GM19372 (cell line): ENCODE measurements at regions not wholly inside any gene's neighbourhood (a gene's known extent, or its start where the extent isn't known, plus 50 kb on each side); places are given as distances from the start of the nearest gene placed in this dataset.
A peak's percentile ranks its signal among the peaks of the same experiment; 100 is the strongest.

Source experiments
- ATAC-seq: cut with Tn5 transposase; IDR thresholded peaks from one replicate; pipeline ENCODE4 v1.9.1; 2021; ENCODE audit warnings: mild to moderate bottlenecking, low read depth, moderate library complexity; ENCODE audit not compliant: unreplicated experiment

DNA sequence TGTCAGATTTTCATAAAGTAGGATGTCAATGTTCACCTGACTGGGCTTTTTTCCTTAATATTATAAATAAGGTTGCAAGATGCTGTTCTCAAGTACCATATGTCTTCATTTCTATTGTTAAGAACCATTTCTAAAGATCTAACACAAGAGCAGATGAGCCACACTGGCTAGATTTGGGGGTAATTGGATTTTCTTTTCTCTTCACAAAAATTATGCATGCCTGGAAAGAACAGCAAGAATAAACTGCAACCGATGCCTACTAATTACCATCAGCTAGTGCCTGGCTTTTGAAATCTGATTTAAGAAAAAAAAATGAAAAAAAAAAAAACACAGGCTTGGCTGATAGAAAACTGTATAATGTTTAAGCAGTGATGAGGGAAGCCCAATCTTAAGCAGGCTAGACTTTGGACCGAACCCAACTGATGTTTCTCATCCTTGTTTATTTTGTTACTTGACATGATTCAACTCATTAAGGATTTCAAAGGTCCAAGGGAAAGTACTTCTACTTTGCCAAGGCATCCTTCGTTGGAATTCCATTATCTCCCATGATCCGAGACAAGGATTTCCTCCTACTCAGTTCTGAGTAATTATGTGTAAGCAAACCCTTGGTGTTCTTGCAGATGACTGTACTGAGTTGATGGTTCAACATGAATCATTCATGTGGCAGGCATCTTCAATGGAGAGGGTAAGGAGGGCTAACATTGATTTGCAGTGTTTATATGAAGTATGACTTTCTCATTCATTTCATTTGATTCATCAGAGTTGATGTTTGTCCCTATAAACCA, 300.5 kb downstream of the SPRY2 start:
- no peak for ATAC-seq

- peak; percentile 51 for ATAC-seq
These were observed 301.9 kb downstream of the SPRY2 start for GRCh38 chr13:80039000-80039399.

- ATAC-seq = no peak
These were observed 302.6 kb downstream of the SPRY2 start for GRCh38 chr13:80038371-80038770.

- no peak for ATAC-seq
These were observed 303.4 kb downstream of the SPRY2 start for GRCh38 chr13:80037505-80037888.

DNA sequence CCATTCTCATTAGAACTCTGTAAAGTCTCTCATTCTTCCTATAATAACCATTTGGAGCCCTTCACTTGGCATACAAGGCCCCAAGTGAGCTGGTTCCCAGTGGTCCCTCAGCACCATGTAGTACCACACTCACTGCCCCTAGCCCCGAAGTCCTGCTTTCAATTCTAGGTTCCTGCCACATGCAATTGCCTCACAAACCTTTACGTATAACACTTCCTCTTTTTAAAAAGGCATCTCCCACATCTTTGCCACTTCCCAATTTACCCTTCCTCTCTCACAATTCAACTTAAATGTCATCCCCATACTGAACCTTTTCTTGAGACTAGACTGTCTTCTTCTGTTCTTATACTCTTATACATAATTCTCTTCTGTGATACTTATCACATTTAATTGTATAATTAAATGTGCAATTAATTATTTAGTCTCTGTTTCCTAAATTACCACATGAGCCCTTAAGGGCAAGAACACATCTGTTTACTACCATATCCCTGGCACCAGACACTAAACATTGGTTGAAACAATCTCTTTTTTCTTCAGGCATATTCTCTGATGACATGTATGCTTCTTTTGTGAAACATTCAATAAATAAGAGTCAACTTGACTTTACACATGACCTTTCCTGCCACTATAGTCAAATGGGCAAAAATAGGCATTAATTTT, 304.0 kb downstream of the SPRY2 start:
- ATAC-seq = no peak

DNA sequence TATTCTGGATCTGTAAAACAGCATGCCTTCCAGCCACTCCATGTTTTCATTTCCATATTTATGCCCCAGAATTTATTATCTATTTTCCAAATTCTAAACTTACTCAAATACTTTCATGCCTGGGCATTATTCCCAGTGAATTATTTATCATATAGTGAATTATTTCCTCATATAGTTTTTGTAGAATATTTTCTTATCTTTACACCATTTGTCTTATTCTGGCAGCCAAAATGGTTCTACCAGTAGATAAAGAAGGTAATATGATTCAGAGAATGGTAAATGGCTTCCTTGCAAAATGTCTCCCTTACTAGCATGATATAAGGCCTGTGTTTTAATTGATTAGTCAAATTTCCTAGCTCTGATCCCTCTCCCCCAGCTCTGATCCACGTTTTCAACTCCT, 305.8 kb downstream of the SPRY2 start:
- no peak for ATAC-seq

GRCh38 chr13:80033951-80034350, 307.0 kb downstream of the SPRY2 start:
- no peak for ATAC-seq

GRCh38 chr13:80033286-80033685, 307.6 kb downstream of the SPRY2 start:
- ATAC-seq = no peak

DNA sequence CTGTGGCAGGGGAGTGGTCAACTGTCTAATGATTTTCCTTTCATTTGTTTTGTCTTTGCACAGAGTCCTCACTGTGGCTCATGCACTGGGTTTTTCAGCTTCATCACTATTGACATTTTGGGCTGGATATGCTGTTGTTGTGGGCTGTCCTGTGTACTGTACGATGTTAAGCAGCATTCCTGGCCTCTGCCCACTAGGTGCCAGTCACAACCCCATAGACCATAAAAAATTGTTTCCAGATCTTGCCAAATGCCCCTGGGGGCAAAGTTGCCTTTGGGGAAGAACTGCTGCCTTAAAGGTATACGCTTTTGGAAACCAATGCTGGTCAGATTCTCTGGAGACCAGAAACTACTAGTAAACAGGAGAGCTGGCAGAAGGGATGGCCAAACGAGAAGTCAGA, 310.4 kb downstream of the SPRY2 start:
- no peak for ATAC-seq

DNA sequence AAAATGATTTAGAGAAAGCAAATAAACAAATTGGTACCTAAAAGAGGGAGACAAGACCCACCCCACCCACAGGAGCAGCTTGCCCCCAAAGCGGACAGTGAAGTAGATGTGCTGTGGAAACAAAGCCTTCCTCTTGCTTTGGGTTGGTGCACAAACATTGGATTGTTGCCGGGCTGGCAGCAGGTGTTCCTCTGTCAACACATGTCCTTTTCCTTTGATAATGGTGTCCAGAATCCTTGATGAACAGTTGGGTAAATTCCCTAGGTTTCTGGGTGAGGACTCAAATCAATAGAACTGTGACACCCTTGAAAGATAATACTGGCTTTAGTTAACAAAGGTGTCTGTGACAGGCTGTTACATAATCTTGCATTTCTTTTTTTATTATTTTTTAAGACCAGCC, 311.8 kb downstream of the SPRY2 start:
- ATAC-seq = no peak

DNA sequence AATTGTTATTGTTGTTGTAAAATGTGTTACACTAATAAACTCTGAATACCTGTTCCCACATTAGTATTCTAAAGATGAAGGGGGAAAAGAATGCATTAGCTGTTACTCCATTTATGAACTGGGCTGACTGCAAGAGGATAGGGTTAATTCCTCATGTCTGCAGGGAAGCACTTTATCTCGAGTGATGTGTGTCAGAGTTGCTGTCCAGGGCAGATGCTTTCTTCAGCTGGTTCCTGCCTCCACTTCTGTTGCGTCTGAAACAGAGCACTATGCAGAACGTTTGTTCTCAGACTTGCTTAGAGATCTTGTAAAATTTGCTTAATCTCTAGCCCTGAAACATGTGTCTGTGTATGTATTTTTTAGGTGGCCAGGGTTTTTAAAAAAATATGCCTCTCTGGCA, 318.8 kb downstream of the SPRY2 start:
- ATAC-seq = no peak

DNA sequence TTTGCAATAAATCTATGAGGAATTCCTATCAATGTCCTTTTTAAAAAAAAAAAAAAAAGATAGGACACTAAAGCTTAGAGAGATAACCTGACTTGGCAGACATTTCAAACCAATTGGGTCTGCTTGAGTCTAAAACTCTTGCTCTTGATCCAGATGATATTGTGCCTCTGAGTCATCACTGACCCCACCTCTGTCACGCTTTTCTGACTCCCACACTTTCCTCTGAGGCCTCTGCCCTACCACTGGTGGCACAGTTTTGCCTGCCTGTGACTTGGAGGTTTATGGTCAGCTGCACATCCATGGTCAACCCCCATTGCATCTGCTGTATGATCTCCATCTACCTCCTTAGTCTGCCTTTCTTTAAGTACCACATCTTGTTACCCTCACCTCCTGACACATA, 328.7 kb downstream of the SPRY2 start:
- peak; percentile 62 for ATAC-seq

DNA sequence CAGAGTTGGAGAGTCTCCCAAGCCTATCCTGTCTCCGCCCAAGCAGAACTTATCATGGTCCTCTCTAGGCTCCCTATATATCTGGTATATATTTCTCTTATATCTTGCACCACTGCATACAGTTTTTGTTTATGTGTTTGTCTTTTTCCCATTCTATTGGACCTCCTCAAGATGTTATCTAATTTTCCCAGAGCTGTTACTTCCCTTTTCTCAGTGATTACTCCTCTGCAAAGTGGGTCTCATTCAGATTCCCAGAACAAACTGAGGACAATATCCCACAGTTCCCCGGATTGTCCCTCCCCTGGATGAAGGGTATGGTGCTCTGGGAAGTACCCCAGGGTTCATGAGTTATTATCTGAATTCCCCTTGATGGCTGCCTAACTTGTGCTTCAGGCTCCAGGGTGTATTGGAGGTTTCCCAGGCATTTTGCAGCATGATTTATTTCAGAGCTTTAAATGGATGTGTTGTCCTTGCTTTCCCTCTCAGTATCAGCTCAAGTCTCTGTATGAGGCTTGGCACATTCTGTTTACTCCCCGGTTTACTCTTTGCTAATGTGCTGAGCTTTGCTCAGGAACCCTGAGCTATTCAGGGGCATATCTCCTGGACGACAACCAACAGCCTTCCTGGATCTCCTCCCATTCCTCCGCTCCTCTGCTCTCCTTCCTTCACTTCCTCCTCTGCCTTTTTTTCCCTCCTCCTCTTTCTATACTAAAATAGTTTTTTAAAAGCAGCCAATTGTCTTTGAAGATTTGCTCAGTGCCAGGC, 329.3 kb downstream of the SPRY2 start:
- ATAC-seq = no peak

GRCh38 chr13:80010846-80011245, 330.1 kb downstream of the SPRY2 start:
- ATAC-seq = no peak

- ATAC-seq = no peak
These were observed 330.6 kb downstream of the SPRY2 start for GRCh38 chr13:80010286-80010831.

- ATAC-seq = no peak
These were observed 331.2 kb downstream of the SPRY2 start for GRCh38 chr13:80009760-80010159.

- ATAC-seq = no peak
These were observed 334.0 kb downstream of the SPRY2 start for GRCh38 chr13:80006940-80007339.

- no peak for ATAC-seq
These were observed 339.4 kb downstream of the SPRY2 start for GRCh38 chr13:80001510-80001842.

- ATAC-seq = no peak
These were observed 340.0 kb downstream of the SPRY2 start for GRCh38 chr13:80000684-80001509.

GRCh38 chr13:79999601-80000000, 341.3 kb downstream of the SPRY2 start:
- no peak for ATAC-seq
